Tibial artery (tissue), 4 donors: ENCODE measurements at regions not wholly inside any gene's neighbourhood (a gene's known extent, or its start where the extent isn't known, plus 50 kb on each side); places are given as distances from the start of the nearest gene placed in this dataset.

Source experiments
- DNase-seq, 2 donors: peaks; one replicate each; pipeline ENCODE4 v3.0.0-alpha.2; 2019
- H3K27ac ChIP-seq, 2 donors: fragments of 200-600 bp; sonication (generic) in 1 of 2; 1 replicate in 1 of 2; 2 replicates in 1 of 2; pipeline ENCODE4 v1.5.1; 2018 to 2019; ENCODE audit warnings: mild to moderate bottlenecking in 1 of 2
- H3K27me3 ChIP-seq, 2 donors: fragments of 200-600 bp; sonication (generic) in 1 of 2; one replicate each; pipeline versions ENCODE4 v1.5.1 to v1.6.0; 2016 to 2019
- H3K36me3 ChIP-seq, 3 donors: fragments of 200-600 bp; sonication (generic) in 2 of 3; one replicate each; pipeline ENCODE4 v1.5.1; 2016 to 2019; ENCODE audit warnings: mild to moderate bottlenecking in 2 of 3
- H3K4me1 ChIP-seq, 4 donors: fragments of 200-600 bp; sonication (generic) in 2 of 4; 1 replicate in 3 of 4; 2 replicates in 1 of 4; pipeline ENCODE4 v1.5.1; 2016 to 2019
- H3K4me3 ChIP-seq, 2 donors: fragments of 200-600 bp; sonication (generic) in 1 of 2; 1 replicate in 1 of 2; 2 replicates in 1 of 2; pipeline ENCODE4 v1.5.1; 2018 to 2019; ENCODE audit warnings: mild to moderate bottlenecking in 2 of 2
- H3K9me3 ChIP-seq, 3 donors: fragments of 200-600 bp; sonication (generic) in 1 of 3; one replicate each; pipeline ENCODE4 v1.5.1; 2016 to 2019
- CTCF ChIP-seq, 2 experiments: fragments of 200-600 bp in 1 of 2; fragments of 450-650 bp in 1 of 2; IDR thresholded peaks; one replicate each; pipeline ENCODE4 v1.5.1; 2017 to 2019; ENCODE audit warnings: antibody characterized with exemption in 2 of 2, mild to moderate bottlenecking in 1 of 2, moderate library complexity in 1 of 2
- intact Hi-C: fragments of 100-400 bp; cut with DNase I; formaldehyde crosslinking; loops from one replicate; pipeline ENCODE4 v1.15.0; 2023; ENCODE audit warnings: low total_unique reads

- TF ChIP-seq CTCF (IDR thresholded peaks at IDR 0.05), result no peak
- no peak overlapping the region for H3K4me3 ChIP-seq
- no peak overlapping the region for H3K27ac ChIP-seq
- H3K27me3 ChIP-seq, result no peaks in the 10 kb centered on the region
- H3K36me3 ChIP-seq, result no peaks in the 10 kb centered on the region
- no peak for DNase-seq
- no peaks in the 10 kb centered on the region for H3K4me1 ChIP-seq
- intact Hi-C loops, result no loop called here
- no peaks in the 10 kb centered on the region for H3K9me3 ChIP-seq
These were observed 57.9 kb upstream of the GRIA1 start for GRCh38 chr5:153432583-153432982.

GRCh38 chr5:153437251-153437650 lies 53.2 kb upstream of the GRIA1 start:
- intact Hi-C loops, result no loop called here
- no peak for DNase-seq

GRCh38 chr5:153439130-153439529 lies 51.3 kb upstream of the GRIA1 start:
- H3K9me3 ChIP-seq, result no peaks in the 10 kb centered on the region
- no peak overlapping the region for H3K4me3 ChIP-seq
- H3K36me3 ChIP-seq, result no peaks in the 10 kb centered on the region
- no peak overlapping the region for H3K27ac ChIP-seq
- H3K4me1 ChIP-seq, result peaks cover 0 to 16% (median 0%) of the 10 kb centered on the region in 4 donors
- no peaks in the 10 kb centered on the region for H3K27me3 ChIP-seq
- intact Hi-C loops, result no loop called here
- DNase-seq, result no peak
- no peak for TF ChIP-seq CTCF (IDR thresholded peaks at IDR 0.05)

More at GRCh38 chr5:153437251-153437650, 53.2 kb upstream of the GRIA1 start:
- Histone ChIP-seq H3K9me3 (no peaks in the 10 kb centered on the region), H3K36me3 (no peaks in the 10 kb centered on the region), H3K4me1 (peaks cover 0 to 7% (median 0%) of the 10 kb centered on the region in 4 donors), H3K27ac (no peak overlapping the region), H3K4me3 (no peak overlapping the region), H3K27me3 (no peaks in the 10 kb centered on the region)
- no peak for TF ChIP-seq CTCF (IDR thresholded peaks at IDR 0.05)
